GM06990 (cell line): ENCODE measurements at regions not wholly inside any gene's neighbourhood (a gene's known extent, or its start where the extent isn't known, plus 50 kb on each side); places are given as distances from the start of the nearest gene placed in this dataset.

Source experiments
- DNase-seq: peaks from one replicate; pipeline ENCODE4 v3.0.0-alpha.2; 2011; ENCODE audit not compliant: insufficient read length; ENCODE audit errors: extremely low read depth
- H3K27me3 ChIP-seq: replicated peaks from 2 replicates; pipeline ENCODE4 v1.6.0; 2011; ENCODE audit warnings: low read length; ENCODE audit not compliant: control insufficient read depth, insufficient read depth
- H3K36me3 ChIP-seq: 2 replicates; pipeline ENCODE4 v1.5.1; 2011; ENCODE audit warnings: low read length; ENCODE audit not compliant: control insufficient read depth, insufficient read depth
- H3K4me3 ChIP-seq: replicated peaks from 2 replicates; pipeline ENCODE4 v1.5.1; 2011; ENCODE audit warnings: low read depth, mild to moderate bottlenecking, control low read depth, low read length
- CTCF ChIP-seq: IDR thresholded peaks from 2 replicates; pipeline ENCODE4 v1.5.1; 2011; ENCODE audit warnings: low read length, control low read depth, mild to moderate bottlenecking, inconsistent platforms; ENCODE audit not compliant: insufficient read depth, poor library complexity, severe bottlenecking

- Histone ChIP-seq H3K4me3 (no peak overlapping the region), H3K36me3 (no peaks in the 10 kb centered on the region), H3K27me3 (no peaks in the 10 kb centered on the region)
- TF ChIP-seq CTCF: no peak
- DNase-seq: no peak
These were observed 645.5 kb upstream of the PCDH15 start for GRCh38 chr10:55446441-55447002.

DNA sequence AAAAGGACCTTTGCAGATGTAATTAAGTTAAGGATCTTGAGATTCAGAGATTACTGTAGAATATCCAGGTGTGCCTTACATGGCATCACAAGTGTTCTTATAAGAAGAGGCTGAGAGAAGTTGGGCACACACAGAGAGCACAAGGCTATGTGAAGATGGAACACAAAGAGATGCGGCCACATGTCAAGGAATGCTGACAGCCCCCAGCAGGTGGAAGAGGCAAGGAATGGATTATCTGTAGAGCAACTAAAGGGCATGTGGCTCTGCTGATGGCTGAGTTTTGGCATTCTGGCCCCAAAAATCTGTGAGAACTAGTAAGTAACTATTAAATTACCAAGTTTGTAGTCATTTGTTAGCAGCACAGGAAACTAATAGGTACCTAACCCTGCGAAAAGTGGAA is 640.7 kb upstream of the PCDH15 start:
- Histone ChIP-seq H3K36me3 (no peaks in the 10 kb centered on the region), H3K27me3 (no peaks in the 10 kb centered on the region), H3K4me3 (no peak overlapping the region)
- no peak for DNase-seq
- no peak for TF ChIP-seq CTCF

DNA sequence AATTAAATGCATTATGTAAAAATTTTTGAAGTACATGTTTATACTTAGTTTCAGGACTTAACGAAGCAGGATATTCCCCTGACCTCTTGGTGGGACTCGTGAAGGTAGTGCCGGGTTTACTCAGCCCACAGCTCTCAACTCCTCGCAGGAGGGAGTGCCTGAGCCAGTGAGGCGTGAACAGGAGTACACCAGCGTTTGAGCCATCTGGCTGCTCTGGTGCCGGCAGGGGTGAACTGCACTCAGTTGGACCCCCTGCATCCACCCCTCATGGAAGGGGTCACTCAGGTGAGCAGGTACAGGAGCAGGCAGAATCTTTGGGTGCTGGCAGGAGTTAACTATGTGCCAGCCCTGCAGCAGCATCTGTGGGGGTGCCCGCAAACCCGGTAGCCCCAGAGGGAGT is 625.1 kb upstream of the PCDH15 start:
- no peaks in the 10 kb centered on the region for H3K27me3 ChIP-seq
- no peaks in the 10 kb centered on the region for H3K36me3 ChIP-seq
- DNase-seq: no peak
- TF ChIP-seq CTCF: no peak
- H3K4me3 ChIP-seq: no peak overlapping the region

- Histone ChIP-seq H3K27me3 (no peaks in the 10 kb centered on the region), H3K4me3 (no peak overlapping the region), H3K36me3 (no peaks in the 10 kb centered on the region)
- DNase-seq: no peak
- no peak for TF ChIP-seq CTCF
These were observed 609.4 kb upstream of the PCDH15 start for GRCh38 chr10:55410415-55410885.

DNA sequence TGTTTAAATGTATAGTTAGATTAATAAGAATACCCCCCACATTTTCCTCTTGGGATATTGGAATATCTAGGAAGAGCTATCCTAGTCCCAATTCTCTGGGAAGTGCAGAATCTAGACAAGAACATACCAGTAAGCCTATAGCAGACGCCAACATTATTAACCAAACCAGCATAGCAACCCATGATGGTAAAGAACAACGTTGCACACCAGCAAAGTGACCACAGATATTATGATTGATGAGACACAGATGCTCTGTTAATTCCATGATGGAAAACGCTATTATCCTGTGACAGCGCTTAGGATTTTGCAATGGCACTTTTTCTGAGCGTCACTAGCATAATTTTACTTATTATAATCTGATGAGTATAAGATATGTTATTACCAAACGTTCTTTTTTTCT is 603.1 kb upstream of the PCDH15 start:
- Histone ChIP-seq H3K27me3 (no peaks in the 10 kb centered on the region), H3K36me3 (no peaks in the 10 kb centered on the region), H3K4me3 (no peak overlapping the region)
- no peak for TF ChIP-seq CTCF
- no peak for DNase-seq

DNA sequence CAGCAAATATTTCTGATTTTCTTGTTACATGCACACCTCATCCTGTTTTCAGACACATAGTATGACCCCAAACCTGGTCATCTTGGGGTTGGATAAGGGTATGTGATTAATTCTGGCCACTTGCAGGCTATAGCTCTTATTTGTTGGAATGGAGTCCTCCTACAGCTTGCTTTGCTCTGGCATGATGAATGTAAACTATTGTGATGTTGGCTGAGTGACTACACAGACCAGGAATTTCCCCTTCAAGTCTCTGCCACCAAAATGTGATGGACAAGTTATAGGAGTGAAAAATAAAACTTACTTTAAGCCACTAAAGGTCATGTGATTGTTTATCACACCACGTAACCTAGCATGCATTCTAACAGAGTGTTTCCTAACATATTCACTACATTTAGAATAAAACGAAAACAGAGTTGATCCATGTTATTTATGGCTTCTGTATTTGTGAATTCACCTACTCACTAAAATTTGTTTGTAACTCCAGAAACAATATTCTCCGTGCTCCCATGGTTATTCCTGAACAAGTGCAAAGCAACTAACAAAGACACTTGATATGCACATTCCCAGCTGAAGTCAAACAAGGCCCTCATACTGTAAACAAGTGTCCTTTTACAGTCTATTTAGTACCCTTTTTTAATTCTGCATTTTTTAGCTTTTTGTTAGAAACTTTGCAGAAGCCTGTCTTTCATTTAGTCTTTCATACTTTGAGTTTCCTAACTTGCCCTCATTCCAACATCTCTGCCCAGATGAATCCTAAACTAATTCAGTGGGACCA is 599.2 kb upstream of the PCDH15 start:
- Histone ChIP-seq H3K36me3 (no peaks in the 10 kb centered on the region), H3K27me3 (no peaks in the 10 kb centered on the region), H3K4me3 (no peak overlapping the region)
- DNase-seq: no peak
- TF ChIP-seq CTCF: no peak
